Tibial nerve (tissue), 4 donors: ENCODE measurements at regions not wholly inside any gene's neighbourhood (a gene's known extent, or its start where the extent isn't known, plus 50 kb on each side); places are given as distances from the start of the nearest gene placed in this dataset.

Experiments used
- DNase-seq, 2 donors: peaks; one replicate each; pipeline ENCODE4 v3.0.0-alpha.2; 2019; ENCODE audit warnings: low spot score in 2 of 2
- H3K27ac ChIP-seq, 4 donors: fragments of 200-600 bp; sonication (generic) in 3 of 4; one replicate each; pipeline ENCODE4 v1.5.1; 2017 to 2019; ENCODE audit warnings: mild to moderate bottlenecking in 1 of 4
- H3K27me3 ChIP-seq, 2 donors: fragments of 200-600 bp; sonication (generic) in 1 of 2; one replicate each; pipeline versions ENCODE4 v1.5.1 to v1.6.0; 2017 to 2019
- H3K36me3 ChIP-seq, 3 donors: fragments of 200-600 bp; sonication (generic); one replicate each; pipeline ENCODE4 v1.5.1; 2018 to 2019
- H3K4me1 ChIP-seq, 4 donors: fragments of 200-600 bp; sonication (generic) in 3 of 4; one replicate each; pipeline ENCODE4 v1.5.1; 2017 to 2019
- H3K4me3 ChIP-seq, 4 donors: fragments of 200-600 bp; sonication (generic) in 3 of 4; one replicate each; pipeline ENCODE4 v1.5.1; 2017 to 2019; ENCODE audit warnings: mild to moderate bottlenecking in 1 of 4, moderate library complexity in 1 of 4
- H3K9me3 ChIP-seq, 4 donors: fragments of 200-600 bp; sonication (generic) in 3 of 4; one replicate each; pipeline ENCODE4 v1.5.1; 2017 to 2019
- EP300 ChIP-seq, 2 donors: sonication (generic); formaldehyde crosslinking; IDR thresholded peaks; one replicate each; pipeline ENCODE4 v1.6.1; 2017; ENCODE audit warnings: antibody characterized with exemption in 2 of 2, mild to moderate bottlenecking in 1 of 2
- POLR2A ChIP-seq, 2 donors: fragments of 450-650 bp; IDR thresholded peaks; one replicate each; pipeline ENCODE4 v1.6.1; 2017; ENCODE audit warnings: antibody characterized with exemption in 2 of 2, mild to moderate bottlenecking in 2 of 2, moderate library complexity in 2 of 2
- WGBS, 2 donors: methylation state at CpG; one replicate each; pipeline ENCODE4 v1.1.5; 2018; 5-methylcytosine and 5-hydroxymethylcytosine counted together
- TF ChIP-seq, protein P1 (sequence below), 5 experiments: fragments of 200-600 bp in 3 of 5; fragments of 450-650 bp in 2 of 5; sonication (generic) in 3 of 5; IDR thresholded peaks; one replicate each; pipeline ENCODE4 v1.5.1; 2016 to 2019; ENCODE audit warnings: antibody characterized with exemption in 5 of 5, mild to moderate bottlenecking in 3 of 5, moderate library complexity in 2 of 5

- DNase-seq: no peak
- no peaks in the 10 kb centered on the region for H3K27me3 ChIP-seq
- no peak overlapping the region for H3K27ac ChIP-seq
- no peaks in the 10 kb centered on the region for H3K36me3 ChIP-seq
- TF ChIP-seq, protein P1, sequence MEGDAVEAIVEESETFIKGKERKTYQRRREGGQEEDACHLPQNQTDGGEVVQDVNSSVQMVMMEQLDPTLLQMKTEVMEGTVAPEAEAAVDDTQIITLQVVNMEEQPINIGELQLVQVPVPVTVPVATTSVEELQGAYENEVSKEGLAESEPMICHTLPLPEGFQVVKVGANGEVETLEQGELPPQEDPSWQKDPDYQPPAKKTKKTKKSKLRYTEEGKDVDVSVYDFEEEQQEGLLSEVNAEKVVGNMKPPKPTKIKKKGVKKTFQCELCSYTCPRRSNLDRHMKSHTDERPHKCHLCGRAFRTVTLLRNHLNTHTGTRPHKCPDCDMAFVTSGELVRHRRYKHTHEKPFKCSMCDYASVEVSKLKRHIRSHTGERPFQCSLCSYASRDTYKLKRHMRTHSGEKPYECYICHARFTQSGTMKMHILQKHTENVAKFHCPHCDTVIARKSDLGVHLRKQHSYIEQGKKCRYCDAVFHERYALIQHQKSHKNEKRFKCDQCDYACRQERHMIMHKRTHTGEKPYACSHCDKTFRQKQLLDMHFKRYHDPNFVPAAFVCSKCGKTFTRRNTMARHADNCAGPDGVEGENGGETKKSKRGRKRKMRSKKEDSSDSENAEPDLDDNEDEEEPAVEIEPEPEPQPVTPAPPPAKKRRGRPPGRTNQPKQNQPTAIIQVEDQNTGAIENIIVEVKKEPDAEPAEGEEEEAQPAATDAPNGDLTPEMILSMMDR (IDR thresholded peaks at IDR 0.05): no peak
- TF ChIP-seq EP300 (IDR thresholded peaks at IDR 0.05) (no peak), POLR2A (IDR thresholded peaks at IDR 0.05) (no peak)
- H3K4me3 ChIP-seq: no peak overlapping the region
- H3K4me1 ChIP-seq: peaks cover 0 to 11% (median 5%) of the 10 kb centered on the region in 4 donors
- WGBS, 2 donors: 23 to 27% methylated on average over 17 of the region's 17 CpGs
- H3K9me3 ChIP-seq: no peaks in the 10 kb centered on the region
These were observed 295.9 kb downstream of the MIAT start for GRCh38 chr22:26953012-26953883.

DNA sequence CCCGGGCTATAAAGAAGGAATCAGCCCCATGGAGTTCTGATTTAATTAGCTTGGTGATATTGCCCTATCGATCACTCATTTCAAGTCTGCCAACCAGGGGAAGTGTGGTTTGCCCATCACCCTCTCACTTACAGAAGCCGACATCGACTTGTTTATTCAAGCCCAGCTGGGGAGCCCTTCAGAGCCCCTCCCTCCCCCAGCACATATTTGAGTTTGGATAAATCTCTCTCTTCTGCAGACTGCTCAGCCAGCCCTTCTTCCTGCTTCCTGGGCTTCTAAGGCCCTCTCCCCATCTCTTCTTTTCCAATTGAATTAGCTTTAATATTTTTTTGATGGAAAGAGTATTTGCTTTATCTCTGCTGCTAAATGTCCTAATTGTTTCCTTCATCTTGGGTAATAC lies 299.0 kb downstream of the MIAT start:
- TF ChIP-seq EP300 (IDR thresholded peaks at IDR 0.05) (no peak), POLR2A (IDR thresholded peaks at IDR 0.05) (no peak)
- TF ChIP-seq, protein P1 (IDR thresholded peaks at IDR 0.05): no peak
- no peak overlapping the region for H3K4me3 ChIP-seq
- H3K36me3 ChIP-seq: no peaks in the 10 kb centered on the region
- H3K27ac ChIP-seq: no peak overlapping the region
- DNase-seq: no peak
- H3K9me3 ChIP-seq: no peaks in the 10 kb centered on the region
- H3K4me1 ChIP-seq: peaks cover 0 to 11% (median 5%) of the 10 kb centered on the region in 4 donors
- WGBS, 2 donors: 38 to 43% methylated on average over 4 of the region's 4 CpGs
- H3K27me3 ChIP-seq: no peaks in the 10 kb centered on the region

GRCh38 chr22:26957176-26957575 lies 299.8 kb downstream of the MIAT start:
- TF ChIP-seq, protein P1 (IDR thresholded peaks at IDR 0.05): no peak
- TF ChIP-seq POLR2A (IDR thresholded peaks at IDR 0.05) (no peak), EP300 (IDR thresholded peaks at IDR 0.05) (no peak)
- peaks cover 0 to 11% (median 5%) of the 10 kb centered on the region in 4 donors for H3K4me1 ChIP-seq
- H3K9me3 ChIP-seq: no peaks in the 10 kb centered on the region
- no peak for DNase-seq
- H3K4me3 ChIP-seq: no peak overlapping the region
- 85 to 86% methylated on average over 3 of the region's 3 CpGs for WGBS, 2 donors
- no peaks in the 10 kb centered on the region for H3K27me3 ChIP-seq
- no peak overlapping the region for H3K27ac ChIP-seq
- H3K36me3 ChIP-seq: no peaks in the 10 kb centered on the region

- WGBS, 2 donors: 78 to 79% methylated on average over 6 of the region's 6 CpGs
- H3K36me3 ChIP-seq: no peaks in the 10 kb centered on the region
- TF ChIP-seq, protein P1 (IDR thresholded peaks at IDR 0.05): no peak
- no peak for TF ChIP-seq EP300 (IDR thresholded peaks at IDR 0.05)
- TF ChIP-seq POLR2A (IDR thresholded peaks at IDR 0.05): no peak
- no peak for DNase-seq
- no peaks in the 10 kb centered on the region for H3K9me3 ChIP-seq
- H3K4me3 ChIP-seq: no peak overlapping the region
- H3K4me1 ChIP-seq: peaks cover 0 to 6% (median 2%) of the 10 kb centered on the region in 4 donors
- no peak overlapping the region for H3K27ac ChIP-seq
- H3K27me3 ChIP-seq: no peaks in the 10 kb centered on the region
These were observed 300.5 kb downstream of the MIAT start for GRCh38 chr22:26957897-26958296.

GRCh38 chr22:26958378-26958777 lies 301.0 kb downstream of the MIAT start:
- Histone ChIP-seq H3K4me1 (peaks cover 0 to 1% (median under 1%) of the 10 kb centered on the region in 4 donors), H3K9me3 (no peaks in the 10 kb centered on the region), H3K27me3 (no peaks in the 10 kb centered on the region), H3K27ac (no peak overlapping the region), H3K36me3 (no peaks in the 10 kb centered on the region), H3K4me3 (no peak overlapping the region)
- WGBS, 2 donors: 90 to 95% methylated on average over 1 of the region's 1 CpG
- TF ChIP-seq POLR2A (IDR thresholded peaks at IDR 0.05) (no peak), EP300 (IDR thresholded peaks at IDR 0.05) (no peak)
- TF ChIP-seq, protein P1 (IDR thresholded peaks at IDR 0.05): no peak
- DNase-seq: no peak
